HG02943 (cell line): ENCODE measurements at regions not wholly inside any gene's neighbourhood (a gene's known extent, or its start where the extent isn't known, plus 50 kb on each side); places are given as distances from the start of the nearest gene placed in this dataset.

Experiments
- ATAC-seq: cut with Tn5 transposase; IDR thresholded peaks from one replicate; pipeline ENCODE4 v1.9.1; 2021; ENCODE audit warnings: mild to moderate bottlenecking, low read depth, moderate library complexity; ENCODE audit not compliant: unreplicated experiment

DNA sequence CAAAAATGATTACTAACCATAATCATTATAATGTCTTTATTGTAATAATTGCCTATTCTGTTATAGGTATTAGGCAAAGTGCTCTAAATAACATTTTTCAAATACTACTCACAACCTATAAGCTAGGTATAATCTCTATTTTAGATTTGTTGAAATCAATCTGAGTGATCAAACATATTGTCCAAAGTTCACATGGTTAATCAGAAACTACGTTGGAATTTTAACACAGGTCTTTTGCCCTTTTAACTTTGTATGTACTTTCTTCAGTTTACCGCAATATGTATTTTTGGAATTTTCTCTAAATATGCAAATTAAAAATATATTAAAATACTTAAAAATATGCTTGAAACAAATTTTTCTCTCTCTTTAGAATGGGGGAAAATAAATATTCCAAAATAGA is 1563.2 kb downstream of the KCNT2 start:
- ATAC-seq: no peak

DNA sequence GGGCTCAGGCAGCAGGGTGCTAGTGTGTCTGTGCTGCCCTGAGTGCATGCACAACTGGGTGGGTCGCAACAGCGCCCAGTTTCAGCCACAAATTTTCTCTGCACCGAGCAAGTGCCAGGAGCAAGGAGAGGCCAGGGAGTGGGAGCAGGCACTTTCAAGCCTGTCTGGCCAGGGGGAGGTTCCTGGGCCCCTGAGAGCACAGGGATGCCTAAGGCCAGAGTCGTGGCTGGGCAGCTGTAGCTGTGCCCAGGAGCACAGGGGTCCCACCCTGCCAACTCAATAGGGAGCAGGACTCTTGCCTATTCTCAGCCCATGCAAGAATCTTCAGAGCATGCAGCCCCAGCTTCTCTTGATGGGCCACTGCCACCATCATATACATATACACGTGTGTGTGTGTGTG is 1577.4 kb downstream of the KCNT2 start:
- no peak for ATAC-seq

DNA sequence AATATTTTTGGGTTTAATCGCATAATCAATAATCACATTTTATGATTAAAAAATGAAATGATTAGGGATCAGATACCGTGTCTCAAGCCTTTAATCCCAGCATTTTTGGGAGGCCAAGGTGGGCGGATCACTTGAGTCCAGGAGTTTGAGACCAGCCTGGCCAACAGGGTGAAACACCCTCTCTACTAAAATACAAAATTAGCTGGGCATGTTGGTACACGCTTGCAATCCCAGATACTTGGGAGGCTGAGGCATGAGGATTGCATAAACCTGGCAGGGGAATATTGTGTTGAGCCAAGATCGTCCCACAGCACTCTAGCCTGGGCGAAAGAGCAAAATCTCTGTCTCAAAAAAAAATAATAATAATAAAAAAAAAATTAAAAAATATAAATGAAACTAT is 1581.4 kb downstream of the KCNT2 start:
- ATAC-seq: no peak

DNA sequence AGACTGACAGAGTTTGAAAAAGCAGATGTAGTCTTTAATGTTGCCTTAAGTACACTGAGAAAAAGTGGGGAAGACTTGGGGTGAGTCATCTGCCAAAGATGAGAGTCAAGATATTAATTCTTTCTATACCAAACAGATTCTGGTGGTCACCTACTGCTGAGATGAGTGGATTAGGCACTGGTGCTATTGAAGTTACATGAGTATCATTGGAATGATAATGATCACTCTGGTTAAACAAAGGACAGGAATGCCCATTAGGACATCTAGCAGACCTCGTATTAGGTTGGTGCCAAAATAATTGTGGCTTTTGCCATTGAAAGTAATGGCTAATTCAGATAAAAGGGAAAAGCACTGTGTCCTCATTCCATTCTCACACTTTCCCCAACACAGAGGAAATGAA is 1588.9 kb downstream of the KCNT2 start:
- ATAC-seq: no peak

DNA sequence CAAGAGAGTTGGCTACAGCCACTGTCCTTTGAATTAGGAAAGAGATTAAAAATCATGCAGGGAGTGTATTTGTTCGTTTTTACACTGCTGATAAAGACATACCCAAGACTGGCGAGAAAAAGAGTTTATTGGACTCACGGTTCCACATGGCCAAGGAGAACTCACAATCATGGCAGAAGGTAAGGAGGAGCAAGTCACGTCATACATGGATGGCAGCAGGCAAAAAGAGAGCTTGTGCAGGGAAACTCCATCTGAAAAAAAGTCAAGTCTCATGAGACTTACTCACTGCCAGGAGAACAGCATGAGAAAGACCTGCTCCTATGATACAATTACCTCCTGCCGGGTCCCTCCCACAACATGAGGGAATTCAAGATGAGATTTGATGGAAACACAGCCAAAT is 1595.2 kb downstream of the KCNT2 start:
- ATAC-seq: no peak

DNA sequence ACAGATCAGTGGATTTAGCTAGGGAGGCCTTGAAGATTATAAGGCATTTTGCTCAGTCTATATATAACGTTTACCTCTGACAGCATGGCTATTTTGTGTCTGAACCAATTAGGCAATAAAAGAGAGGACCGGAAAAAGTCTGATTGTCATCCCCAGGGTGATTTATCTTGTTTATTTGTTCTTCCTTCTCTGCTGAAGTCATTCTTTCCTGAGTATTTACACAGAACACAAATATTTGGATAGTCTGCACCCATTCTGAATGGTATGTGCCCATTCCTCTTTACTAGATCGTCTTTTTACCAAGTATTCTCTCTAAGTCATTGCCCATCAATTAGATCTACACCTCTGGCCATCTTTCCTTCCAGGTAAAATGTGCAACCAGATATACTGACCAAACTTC is 1602.9 kb downstream of the KCNT2 start:
- ATAC-seq: no peak

DNA sequence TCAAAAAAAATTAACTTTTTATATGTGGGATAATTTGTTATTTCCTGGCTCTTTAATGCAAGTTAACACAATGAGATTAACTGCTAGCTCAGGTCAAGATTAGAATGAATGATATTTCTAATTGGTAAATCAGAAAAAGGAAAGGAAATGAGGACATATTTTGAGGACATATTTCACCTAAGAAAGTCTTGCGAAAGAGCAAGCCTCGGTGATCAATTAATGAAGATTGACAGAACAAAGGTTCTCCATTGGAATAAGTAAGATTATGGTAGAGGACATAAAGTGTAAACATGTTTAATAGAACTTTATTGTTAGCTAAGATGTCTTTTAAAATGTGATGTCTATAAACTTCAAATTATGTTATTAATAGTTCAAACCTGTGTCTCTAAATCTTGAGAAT is 1617.8 kb downstream of the KCNT2 start:
- no peak for ATAC-seq

DNA sequence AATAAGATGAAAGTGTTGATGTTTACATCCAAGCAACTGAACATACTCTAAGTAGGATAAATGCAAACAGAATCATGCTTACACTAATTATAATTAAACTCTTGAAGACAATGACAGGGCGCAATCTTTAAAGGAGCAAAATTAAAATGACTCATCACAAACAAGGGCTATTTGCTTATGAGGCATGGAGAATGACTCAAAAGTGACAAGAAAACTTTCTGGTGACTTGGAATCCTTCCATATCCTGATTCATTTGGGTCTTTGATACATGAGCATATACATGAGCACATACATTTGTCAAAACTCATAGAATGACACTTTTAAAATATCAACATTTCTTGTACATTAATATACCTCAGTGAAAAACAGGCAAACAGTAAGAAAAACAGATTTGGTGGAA is 1632.3 kb downstream of the KCNT2 start:
- ATAC-seq: no peak

DNA sequence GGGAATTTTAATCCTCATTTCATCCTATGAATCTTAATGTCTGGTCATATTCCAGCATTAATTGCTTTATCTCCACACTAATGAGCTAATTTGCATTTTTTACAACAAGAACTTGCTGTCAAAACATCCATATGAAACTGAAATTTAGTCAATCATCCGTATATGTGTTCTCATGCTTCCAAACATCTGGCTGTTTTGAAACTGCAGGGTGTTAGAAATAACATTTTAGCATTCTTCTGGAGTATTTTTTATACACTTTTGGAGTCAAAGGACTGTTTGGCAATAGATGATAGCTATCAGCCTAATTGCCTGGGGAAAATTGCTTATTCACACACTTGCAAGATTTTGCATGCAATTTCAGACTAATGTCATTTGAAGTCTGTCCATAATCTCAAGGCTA is 1639.3 kb downstream of the KCNT2 start:
- no peak for ATAC-seq

DNA sequence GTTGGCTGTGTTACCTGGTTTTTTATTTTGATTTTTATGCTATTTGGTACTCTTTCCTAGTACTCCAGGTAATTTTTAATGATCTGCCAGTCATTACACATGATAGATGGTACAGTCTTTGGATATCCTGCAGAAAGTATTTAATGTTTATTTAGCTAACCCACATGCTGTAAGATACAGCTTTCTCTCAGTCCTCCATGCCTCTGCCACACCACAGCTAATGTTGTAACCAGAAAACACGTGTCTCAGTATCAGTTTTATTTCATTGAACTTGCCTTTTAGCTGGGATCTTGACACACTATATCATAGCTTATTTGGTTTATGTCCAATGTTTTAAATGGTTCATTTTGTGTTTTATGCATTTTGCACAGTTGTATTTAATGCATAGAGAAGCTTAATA is 1648.4 kb downstream of the KCNT2 start:
- no peak for ATAC-seq

DNA sequence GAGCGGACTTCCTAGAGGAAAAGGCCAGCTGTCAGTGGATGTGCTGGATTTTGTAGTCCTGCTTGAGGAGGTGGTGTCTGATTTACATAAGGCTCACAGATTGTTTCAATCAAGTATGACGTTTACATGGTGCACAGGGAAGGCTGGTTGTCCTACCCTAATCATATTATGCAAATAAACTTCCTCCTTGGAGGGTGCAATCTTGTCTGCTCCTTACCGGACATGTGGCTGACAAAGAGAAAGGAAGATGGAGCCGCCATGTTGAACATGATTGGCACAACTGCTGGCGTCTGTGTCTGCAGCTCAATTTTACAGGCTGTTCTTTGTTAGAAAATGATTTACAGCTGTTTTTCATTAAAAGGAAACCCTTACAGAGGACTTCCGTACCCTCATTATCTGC is 1656.1 kb downstream of the KCNT2 start:
- ATAC-seq: no peak

DNA sequence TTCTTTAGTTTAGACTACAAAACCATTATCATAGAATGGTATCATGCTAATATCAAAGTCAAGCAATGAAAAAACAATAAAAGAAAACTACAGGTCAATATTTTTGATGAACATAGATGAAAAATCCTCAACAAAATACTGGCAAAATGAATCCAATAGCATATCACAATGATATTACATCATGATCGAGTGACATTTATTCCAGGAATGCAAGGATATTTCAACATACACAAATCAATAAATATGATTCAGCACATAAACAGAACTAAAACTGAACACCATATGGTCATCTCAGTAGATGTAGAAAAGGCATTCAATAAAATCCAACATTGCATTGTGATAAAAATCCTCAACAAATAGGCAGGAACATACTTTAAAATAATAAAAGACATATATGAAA is 1657.7 kb downstream of the KCNT2 start:
- no peak for ATAC-seq

DNA sequence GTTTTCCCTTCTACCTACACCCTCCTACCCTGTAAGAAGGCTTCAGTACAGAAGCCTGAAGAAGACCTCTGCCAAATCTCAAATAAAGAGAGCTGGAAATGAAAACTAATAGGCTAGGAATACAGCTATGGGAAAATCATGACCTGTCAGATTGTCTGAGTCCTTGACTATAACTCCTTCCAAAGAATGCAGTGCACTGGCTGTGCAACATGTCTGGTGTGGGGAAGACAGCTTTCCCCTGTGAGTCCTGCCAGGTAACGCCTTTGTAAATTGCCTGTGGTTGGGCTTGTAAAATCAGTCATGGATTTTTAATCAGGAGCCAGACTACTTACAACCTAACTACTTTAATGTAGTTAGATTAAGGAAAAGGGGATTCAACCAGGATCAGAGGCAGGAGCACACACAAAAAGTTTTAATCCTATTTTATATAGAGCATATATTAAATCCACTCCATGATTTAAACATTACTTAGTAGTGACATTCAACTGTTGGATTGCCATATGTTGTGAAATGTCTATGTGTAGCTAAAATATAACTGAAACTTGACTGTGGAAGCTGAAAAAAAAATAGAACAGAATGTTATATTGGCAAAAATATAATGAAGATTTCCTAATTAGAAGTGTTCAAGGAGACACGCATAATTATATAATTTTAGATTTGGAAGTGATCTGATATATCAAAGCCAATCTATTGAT is 1667.8 kb downstream of the KCNT2 start:
- no peak for ATAC-seq

DNA sequence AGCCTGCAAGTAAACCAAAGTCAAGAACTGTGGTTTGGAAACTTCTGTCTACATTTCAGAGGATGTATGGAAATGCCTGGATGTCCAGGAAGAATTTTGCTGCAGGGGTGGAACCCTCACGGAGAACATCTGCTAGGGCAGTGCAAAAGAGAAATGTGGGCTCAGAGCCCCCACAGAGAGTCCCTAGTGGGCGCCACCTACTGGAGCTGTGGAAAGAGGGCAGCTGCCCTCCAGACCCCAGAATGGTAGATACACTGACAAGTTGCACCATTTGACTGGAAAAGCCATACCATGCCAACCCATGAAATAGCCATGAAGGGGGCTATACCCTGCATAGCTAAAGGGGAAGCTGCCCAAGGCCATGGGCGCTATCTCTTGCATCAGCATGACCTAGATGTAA is 1672.4 kb downstream of the KCNT2 start:
- ATAC-seq: no peak

DNA sequence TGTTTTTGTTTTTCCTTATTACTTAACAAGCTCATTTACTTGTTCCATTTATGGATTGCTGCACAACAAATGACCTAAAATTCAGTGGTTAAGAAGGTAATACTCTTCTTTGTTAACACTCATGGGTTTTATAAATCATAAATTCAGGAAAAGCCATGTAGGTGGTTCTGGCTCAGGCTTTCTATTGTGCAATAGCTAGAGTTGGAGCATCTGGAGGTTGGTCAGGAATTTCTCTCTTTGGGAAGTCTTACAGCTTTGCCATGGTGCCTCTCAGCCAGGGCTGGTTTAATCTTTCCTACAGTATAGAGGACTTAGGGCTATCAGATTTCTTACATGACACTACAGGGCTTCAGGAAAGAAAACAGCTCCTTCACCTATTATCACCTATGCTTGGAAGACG is 1677.1 kb downstream of the KCNT2 start:
- ATAC-seq: no peak

DNA sequence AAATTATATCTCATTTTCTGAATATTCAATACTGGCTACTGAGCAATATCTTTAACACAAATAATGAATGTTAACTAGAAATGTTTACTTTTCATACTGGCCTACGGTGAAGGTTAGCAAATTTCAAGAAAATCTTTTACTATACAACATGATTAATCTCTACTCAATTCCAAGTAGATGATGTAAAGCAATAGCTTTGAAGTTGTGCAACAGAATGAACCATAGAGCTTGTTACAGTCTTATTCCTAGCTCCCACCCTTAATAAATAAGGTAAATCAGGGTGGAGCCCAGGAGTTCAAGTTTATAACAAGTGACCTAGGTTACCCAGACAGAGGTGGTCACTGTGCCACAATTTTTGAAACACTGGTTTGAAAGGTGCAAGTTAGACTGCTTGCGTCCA is 1678.1 kb downstream of the KCNT2 start:
- no peak for ATAC-seq

DNA sequence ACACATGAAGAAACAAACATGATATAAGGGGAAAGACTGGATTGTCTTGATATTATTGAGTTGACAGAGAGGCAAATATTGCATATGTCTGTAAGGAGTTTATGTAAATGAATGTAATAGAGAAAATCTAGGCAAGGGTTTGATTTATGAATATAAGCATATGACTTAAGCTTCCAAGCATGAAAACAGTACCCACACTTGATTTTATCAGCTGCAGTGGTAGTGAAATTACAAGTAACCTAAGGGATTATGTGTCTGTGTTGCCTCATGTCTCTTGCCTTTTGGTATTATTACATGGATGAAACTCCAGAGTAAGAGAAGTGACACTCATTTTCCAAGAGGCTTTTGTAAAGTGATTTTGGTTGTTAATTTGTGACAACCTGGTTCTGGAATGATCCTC is 1678.9 kb downstream of the KCNT2 start:
- ATAC-seq: no peak

DNA sequence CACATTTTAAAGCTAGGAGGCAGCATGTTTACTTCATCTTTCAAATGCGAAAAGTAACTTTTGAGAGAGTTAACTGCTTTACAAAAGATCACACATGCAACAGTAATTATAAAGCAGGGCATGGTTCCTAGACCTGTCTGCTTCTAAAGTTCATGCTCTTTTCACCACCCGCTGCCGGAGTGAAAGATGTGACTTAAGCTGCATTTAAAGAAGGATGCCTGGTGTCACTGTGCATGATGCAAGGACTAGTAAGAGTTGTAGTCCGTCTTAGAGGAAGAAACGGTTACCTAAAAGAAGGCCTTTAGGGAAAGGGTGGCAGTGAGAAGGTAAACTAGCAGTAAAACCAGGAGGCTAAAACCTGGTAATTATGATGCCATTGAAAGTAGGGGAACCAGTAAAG is 1689.1 kb downstream of the KCNT2 start:
- no peak for ATAC-seq

DNA sequence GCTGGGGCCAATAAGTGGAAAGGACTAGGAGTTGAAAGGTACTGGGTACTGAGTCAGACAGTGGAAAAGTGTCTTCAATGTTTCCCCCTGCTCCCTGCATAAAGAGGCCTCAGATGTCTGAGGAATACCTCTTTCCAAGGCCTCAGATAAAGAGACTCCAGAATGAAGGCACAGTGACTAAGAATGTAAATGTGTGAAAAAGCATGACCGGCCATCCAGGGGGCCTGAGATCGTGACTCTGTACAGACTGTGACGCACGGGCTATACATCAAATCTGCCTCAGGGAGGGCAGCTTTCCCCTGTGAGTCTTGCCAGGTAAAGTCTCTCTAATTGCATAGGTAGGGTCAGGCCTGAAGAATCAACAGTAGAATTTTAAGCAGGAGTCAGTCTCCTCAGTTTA is 1690.5 kb downstream of the KCNT2 start:
- ATAC-seq: no peak

DNA sequence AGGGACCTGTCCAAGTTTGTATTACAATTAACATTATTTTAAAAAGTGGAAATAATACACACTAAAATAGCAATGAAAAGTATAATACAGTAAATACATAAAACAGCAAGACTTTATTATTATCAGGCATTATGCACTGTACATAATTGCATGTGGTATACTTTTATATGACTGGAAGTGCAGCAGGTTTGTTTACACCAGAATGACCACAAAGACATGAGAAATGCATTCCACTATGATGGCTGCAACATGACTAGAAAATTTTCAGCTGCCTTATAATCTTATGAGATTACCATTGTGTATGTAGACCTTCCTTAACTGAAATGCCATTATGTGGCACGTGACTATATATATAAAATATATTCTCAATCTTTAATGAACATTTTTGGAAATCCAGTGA is 1699.6 kb downstream of the KCNT2 start:
- no peak for ATAC-seq

DNA sequence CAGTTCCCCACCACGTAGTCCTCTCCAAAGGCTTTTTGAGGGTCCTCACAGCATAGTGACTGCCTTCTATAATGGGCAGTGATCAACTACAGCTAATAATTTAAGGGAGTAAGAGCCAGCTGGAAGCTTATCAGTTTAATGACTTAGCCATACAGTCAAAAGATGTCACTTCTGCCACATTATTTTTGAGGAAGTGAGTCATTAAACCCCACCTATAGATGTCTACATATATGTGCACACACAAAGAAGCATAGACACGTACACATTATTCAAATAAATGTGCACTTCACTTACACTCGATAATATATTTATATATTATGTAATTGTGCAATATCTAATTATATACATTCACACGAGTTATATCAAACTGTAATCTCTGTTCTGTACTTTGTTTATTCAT is 1704.7 kb downstream of the KCNT2 start:
- ATAC-seq: no peak

DNA sequence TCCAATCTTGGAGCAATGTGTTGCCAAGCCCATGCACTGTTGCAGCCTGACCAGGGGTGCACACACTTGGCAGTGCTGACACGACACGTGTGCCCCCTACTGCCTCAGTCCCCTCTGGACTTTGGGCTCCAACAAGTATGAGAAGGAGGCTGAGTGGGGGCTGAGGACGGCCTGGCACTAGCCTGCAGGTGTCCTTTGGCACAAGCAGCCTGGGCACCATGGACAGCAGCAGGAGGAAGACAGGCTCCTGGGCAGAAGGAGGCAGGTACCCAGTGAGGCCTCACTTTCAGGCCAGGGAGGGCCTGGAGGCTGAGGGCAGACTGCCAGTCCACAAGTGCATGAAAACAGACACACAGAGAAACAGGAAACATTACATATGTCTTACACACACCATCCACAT is 1702.9 kb upstream of the B3GALT2 start:
- ATAC-seq: no peak

DNA sequence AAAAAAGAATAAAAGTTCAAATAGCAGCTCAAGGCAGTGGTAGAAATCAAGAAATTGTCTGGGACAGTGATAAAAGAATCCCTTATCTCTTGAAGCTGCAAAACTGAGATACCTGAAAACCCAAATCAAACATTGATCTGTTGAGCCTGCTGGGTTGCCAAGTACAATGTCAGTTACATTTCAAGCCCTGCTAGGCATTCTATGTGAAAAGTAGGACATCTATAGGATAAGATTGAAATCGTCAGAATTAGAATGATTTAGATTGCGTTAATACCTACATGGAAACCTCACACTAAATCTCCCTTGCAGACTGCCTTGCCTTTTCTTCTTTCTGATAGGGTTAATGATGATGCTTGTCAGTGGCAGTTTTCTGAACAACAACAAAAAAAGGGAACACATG is 1684.4 kb upstream of the B3GALT2 start:
- ATAC-seq: no peak
